GM12874 (cell line): ENCODE measurements at regions not wholly inside any gene's neighbourhood (a gene's known extent, or its start where the extent isn't known, plus 50 kb on each side); places are given as distances from the start of the nearest gene placed in this dataset.

ENCODE experiments used
- TF ChIP-seq, protein P1 (sequence below): IDR thresholded peaks from 2 replicates; pipeline ENCODE4 v1.5.1; 2011; ENCODE audit warnings: low read depth, mild to moderate bottlenecking, control low read depth, low read length, moderate library complexity; ENCODE audit not compliant: insufficient read depth

DNA sequence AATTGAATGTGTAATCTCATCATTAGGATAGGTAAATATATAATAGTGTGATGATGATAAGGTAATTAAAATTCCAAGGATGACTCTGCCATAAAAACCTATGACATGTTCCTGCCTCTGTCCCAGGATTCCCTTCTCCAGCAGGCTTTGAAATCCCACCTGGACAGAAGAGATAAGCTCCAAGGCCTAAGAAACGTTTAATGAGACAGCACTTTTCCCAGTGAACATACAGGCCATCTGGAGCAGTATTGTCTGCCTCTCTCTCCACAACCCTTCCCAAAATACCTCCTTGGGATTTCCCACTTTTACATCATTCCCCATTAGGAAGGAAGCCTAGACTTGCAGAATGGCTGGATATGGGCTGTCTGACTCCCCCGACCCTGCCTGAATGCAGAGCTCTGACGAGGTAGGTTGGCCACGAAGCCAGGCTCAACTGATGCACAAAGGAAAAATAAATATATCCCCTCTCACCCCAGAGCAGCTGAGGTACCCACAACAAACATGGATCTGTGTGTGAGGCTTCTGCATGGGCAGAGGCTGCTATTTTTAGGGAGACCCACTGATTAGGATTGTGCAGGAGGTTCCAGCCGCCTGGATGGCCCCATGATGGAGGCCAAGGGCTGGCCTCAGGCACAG, 71.0 kb downstream of the TMPRSS5 start:
- TF ChIP-seq, protein P1, sequence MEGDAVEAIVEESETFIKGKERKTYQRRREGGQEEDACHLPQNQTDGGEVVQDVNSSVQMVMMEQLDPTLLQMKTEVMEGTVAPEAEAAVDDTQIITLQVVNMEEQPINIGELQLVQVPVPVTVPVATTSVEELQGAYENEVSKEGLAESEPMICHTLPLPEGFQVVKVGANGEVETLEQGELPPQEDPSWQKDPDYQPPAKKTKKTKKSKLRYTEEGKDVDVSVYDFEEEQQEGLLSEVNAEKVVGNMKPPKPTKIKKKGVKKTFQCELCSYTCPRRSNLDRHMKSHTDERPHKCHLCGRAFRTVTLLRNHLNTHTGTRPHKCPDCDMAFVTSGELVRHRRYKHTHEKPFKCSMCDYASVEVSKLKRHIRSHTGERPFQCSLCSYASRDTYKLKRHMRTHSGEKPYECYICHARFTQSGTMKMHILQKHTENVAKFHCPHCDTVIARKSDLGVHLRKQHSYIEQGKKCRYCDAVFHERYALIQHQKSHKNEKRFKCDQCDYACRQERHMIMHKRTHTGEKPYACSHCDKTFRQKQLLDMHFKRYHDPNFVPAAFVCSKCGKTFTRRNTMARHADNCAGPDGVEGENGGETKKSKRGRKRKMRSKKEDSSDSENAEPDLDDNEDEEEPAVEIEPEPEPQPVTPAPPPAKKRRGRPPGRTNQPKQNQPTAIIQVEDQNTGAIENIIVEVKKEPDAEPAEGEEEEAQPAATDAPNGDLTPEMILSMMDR: no peak

DNA sequence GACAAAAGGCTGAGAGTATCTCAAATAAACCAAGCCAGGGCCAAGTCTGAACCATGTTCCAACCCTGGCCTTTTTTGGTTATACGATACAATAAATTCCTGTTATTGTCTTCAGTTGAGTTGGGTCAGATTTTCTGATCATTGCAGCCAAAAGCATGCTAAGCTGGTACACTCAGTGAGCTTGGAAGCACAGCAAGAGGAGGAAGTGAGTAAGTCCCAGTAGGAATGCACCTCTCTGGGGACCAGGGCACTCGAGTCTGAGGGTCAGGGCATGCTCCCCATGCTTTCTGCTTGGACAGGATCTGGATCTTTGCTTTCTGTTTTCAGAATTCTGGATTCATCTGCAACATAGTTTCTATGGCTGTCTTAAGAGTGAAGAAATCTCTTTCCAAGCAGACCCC, 73.1 kb downstream of the TMPRSS5 start:
- TF ChIP-seq, protein P1: no peak

DNA sequence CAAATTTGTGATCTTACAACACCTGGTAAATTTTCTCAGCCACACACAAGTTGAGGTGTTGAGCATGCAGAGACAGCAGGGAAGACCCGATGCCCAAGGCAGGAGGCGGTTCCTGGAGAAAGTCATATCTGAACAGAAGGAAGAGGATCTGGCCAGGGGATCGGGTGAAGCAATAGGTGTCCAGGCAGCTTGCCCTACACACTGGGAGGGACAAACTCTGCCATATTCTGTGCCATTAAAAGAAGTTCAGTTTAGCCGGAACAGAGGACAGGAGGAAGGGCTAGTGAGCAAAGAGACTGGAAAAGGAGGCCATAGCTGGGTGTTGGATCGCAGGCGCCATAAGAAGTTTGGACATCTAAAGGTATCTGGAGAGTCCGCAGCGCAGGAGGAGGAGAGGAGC, 76.5 kb downstream of the TMPRSS5 start:
- TF ChIP-seq, protein P1: no peak

DNA sequence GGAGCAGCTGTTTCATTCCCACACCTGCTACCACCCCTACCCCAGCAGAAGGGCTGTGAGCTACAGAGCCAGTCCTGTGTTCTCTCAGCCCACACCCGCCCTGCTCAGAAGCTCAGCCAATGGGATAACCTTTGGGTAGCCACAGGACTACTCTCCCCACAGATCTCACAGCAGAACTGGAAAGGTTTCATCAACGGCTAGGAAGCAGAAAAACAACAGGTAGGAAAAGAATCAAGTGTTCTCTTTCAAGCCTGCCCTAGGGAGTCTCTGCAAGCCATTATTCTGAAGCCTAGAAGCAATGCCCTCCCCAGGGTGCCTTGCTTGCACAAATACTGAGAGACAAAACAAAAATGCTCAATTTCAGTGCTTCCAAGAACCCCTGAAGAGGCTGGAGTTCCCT, 77.2 kb downstream of the TMPRSS5 start:
- TF ChIP-seq, protein P1: no peak

DNA sequence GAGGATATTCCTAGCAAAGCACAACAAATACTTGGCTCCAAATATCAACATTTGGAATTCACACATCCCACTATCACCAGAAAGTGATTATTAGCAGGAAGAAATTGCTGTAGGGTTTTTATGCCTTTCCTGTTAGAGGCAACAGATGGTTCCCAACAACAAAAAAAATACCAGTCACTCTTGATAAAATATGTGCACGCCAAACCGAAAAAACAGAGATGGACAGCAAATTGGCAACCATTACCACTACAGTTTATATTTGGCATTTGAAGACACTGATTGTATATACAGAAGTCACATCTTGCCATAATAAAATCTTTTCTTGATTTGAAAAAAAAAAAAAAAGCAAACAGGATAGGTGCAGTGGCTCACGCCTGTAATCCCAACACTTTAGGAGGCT, 78.2 kb downstream of the TMPRSS5 start:
- TF ChIP-seq, protein P1: no peak

DNA sequence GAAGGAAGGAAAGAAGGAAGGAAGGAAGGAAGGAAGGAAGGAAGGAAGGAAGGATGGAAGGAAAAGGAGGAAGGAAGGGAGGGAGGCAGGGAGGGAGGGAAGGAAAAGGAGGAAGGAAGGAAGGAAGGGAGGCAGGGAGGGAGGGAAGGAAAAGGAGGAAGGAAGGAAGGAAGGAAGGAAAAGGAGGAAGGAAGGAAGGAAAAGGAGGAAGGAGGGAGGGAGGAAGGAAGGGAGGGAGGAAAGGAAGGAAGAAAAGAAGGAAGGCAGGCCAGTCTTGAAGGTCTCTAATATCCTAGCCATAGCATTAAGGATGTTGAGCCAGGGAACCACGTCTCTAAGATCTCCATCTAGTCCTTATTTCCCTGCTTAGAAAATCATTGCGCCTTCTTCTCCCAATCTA, 78.8 kb downstream of the TMPRSS5 start:
- TF ChIP-seq, protein P1: no peak

DNA sequence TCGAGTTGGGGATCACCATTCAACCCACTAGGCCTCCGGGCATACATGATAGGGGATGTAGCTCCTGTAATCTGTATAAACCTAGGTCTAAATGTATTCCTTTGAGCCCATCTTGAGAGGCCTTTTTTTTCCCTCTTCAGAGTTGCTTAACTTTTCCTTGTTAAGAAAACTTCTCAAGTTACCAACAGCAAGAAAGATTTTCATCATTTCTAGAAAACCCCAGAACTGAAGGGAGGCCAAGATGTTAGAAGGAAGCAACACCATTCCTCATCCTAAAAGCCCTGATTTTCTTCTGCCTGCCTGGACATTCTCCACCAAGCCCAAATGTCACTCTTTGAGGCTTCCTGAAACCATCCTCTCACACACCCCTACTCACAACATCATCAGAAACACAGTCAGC, 79.4 kb downstream of the TMPRSS5 start:
- TF ChIP-seq, protein P1: no peak
